Superior temporal gyrus (tissue), 1 donor: ENCODE measurements at regions not wholly inside any gene's neighbourhood (a gene's known extent, or its start where the extent isn't known, plus 50 kb on each side); places are given as distances from the start of the nearest gene placed in this dataset.

Experiments
- DNase-seq: peaks from one replicate; pipeline ENCODE4 v3.0.0-alpha.2; 2016; ENCODE audit errors: extremely low spot score

GRCh38 chr11:98115873-98116272, 904.9 kb upstream of the CNTN5 start:
- DNase-seq, result no peak

- DNase-seq, result no peak
Observed at GRCh38 chr11:98130117-98130625, 890.6 kb upstream of the CNTN5 start.

- no peak for DNase-seq
Observed at GRCh38 chr11:98136357-98136756, 884.4 kb upstream of the CNTN5 start.

GRCh38 chr11:98137437-98137836, 883.3 kb upstream of the CNTN5 start:
- DNase-seq, result no peak

GRCh38 chr11:98143661-98144060, 877.1 kb upstream of the CNTN5 start:
- no peak for DNase-seq

- DNase-seq, result no peak
Observed at GRCh38 chr11:98153752-98154151, 867.0 kb upstream of the CNTN5 start.

- no peak for DNase-seq
Observed at GRCh38 chr11:98155696-98156095, 865.1 kb upstream of the CNTN5 start.

- DNase-seq, result no peak
Observed at GRCh38 chr11:98177925-98178324, 842.8 kb upstream of the CNTN5 start.

GRCh38 chr11:98180511-98180910, 840.2 kb upstream of the CNTN5 start:
- no peak for DNase-seq

GRCh38 chr11:98180921-98181320, 839.8 kb upstream of the CNTN5 start:
- peak; percentile 29 for DNase-seq

- DNase-seq, result no peak
Observed at GRCh38 chr11:98183034-98183433, 837.7 kb upstream of the CNTN5 start.

GRCh38 chr11:98185245-98185644, 835.5 kb upstream of the CNTN5 start:
- DNase-seq, result no peak

GRCh38 chr11:98194611-98195010, 826.1 kb upstream of the CNTN5 start:
- no peak for DNase-seq

- no peak for DNase-seq
Observed at GRCh38 chr11:98195300-98195699, 825.4 kb upstream of the CNTN5 start.

GRCh38 chr11:98207086-98207485, 813.7 kb upstream of the CNTN5 start:
- DNase-seq, result no peak

GRCh38 chr11:98227278-98227677, 793.5 kb upstream of the CNTN5 start:
- no peak for DNase-seq

- no peak for DNase-seq
Observed at GRCh38 chr11:98230678-98231077, 790.1 kb upstream of the CNTN5 start.

- DNase-seq, result no peak
Observed at GRCh38 chr11:98234698-98235097, 786.1 kb upstream of the CNTN5 start.

- DNase-seq, result no peak
Observed at GRCh38 chr11:98243897-98244296, 776.9 kb upstream of the CNTN5 start.

GRCh38 chr11:98260983-98261382, 759.8 kb upstream of the CNTN5 start:
- no peak for DNase-seq

GRCh38 chr11:98277251-98277912, 743.4 kb upstream of the CNTN5 start:
- no peak for DNase-seq

GRCh38 chr11:98289617-98290263, 731.0 kb upstream of the CNTN5 start:
- DNase-seq, result no peak

- DNase-seq, result no peak
Observed at GRCh38 chr11:98296091-98296880, 724.5 kb upstream of the CNTN5 start.
